ENCODE measurements at regions not wholly inside any gene's neighbourhood (a gene's known extent, or its start where the extent isn't known, plus 50 kb on each side); places are given as distances from the start of the nearest gene placed in this dataset.

DNA sequence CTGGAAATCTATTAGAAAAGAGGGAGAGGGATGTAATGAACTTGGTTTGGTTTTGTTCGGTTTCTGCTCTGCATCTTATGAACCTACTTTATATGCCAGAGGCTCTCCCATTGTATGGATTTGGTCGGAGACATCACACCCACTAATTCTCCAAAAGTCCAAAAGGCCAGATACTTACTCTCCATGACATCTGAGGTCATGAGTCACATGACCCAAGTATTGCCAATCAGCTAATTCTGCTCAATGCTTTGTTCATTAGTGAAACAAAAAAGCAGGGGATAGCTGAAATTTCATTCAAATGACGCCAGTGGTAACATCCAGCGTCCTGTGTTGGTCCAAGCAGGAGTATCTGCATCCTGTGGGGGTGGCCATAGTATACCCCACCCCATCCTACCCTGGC lies 173.6 kb downstream of the TRIM33 start:
- TF ChIP-seq, protein P1, sequence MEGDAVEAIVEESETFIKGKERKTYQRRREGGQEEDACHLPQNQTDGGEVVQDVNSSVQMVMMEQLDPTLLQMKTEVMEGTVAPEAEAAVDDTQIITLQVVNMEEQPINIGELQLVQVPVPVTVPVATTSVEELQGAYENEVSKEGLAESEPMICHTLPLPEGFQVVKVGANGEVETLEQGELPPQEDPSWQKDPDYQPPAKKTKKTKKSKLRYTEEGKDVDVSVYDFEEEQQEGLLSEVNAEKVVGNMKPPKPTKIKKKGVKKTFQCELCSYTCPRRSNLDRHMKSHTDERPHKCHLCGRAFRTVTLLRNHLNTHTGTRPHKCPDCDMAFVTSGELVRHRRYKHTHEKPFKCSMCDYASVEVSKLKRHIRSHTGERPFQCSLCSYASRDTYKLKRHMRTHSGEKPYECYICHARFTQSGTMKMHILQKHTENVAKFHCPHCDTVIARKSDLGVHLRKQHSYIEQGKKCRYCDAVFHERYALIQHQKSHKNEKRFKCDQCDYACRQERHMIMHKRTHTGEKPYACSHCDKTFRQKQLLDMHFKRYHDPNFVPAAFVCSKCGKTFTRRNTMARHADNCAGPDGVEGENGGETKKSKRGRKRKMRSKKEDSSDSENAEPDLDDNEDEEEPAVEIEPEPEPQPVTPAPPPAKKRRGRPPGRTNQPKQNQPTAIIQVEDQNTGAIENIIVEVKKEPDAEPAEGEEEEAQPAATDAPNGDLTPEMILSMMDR (conservative IDR thresholded peaks at IDR 0.05) = no peak
- no peak for TF ChIP-seq ZFX (IDR thresholded peaks at IDR 0.05)

Measured in C4-2B (cell line).